ENCODE measurements at regions not wholly inside any gene's neighbourhood (a gene's known extent, or its start where the extent isn't known, plus 50 kb on each side); places are given as distances from the start of the nearest gene placed in this dataset.

DNA sequence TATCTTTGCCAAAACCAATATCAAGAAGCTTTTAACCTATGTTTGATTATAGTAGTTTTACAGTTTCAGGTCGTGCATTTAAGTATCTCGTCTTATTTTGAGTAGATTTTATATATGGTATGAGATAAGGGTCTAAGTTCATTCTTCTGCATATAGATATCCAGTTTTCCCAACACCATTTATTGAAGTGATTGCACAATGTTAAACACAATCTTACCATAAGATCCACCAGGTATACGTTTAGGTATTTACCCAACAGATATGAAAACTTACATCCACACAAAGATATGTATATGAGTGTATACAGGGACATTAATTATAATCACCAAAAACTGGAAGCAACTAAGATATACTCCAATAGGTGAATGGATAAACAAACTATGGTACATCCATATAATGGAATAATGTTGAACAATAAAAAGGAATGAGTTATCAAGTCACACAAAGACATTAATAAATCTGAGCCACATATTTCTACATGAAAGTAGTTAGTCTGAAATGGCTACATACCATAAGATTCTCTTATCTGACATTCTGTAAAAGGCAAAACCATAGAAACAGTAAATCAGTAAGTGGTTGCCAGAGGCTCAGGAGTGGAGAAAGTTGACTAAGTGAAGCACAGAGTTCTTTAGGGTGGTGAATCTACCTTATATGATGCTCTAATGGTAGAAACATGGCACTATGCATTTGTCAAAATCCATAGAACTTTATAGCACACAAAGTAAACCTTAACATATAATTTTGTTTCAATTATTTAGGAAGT, 222.6 kb downstream of the NUAK1 start:
- H3K36me3 ChIP-seq (ENCODE audit: control insufficient read depth in 2 of 2, insufficient read depth in 2 of 2, low read length in 1 of 2) = no peaks in the 10 kb centered on the region
- no peak overlapping the region for H3K27ac ChIP-seq (ENCODE audit: low read depth in 1 of 2, low read length in 1 of 2)
- no peaks in the 10 kb centered on the region for H3K27me3 ChIP-seq (ENCODE audit: control insufficient read depth in 2 of 2, insufficient read depth in 1 of 2, low read length in 1 of 2)
- no peak overlapping the region for H3K4me3 ChIP-seq (ENCODE audit: low read length in 2 of 2)
- 90% methylated on average over 3 of the region's 3 CpGs for WGBS
- H3K4me1 ChIP-seq (ENCODE audit: control insufficient read depth in 2 of 2, insufficient read depth in 2 of 2, low read length in 2 of 2) = peaks cover 0 to 3% of the 10 kb centered on the region in 2 donors
- no peak for DNase-seq (ENCODE audit: low read depth in 6 of 9, low spot score in 9 of 9)
- H3K9me3 ChIP-seq (ENCODE audit: control insufficient read depth in 2 of 2, insufficient read depth in 1 of 2, low read length in 1 of 2) = no peaks in the 10 kb centered on the region

DNA sequence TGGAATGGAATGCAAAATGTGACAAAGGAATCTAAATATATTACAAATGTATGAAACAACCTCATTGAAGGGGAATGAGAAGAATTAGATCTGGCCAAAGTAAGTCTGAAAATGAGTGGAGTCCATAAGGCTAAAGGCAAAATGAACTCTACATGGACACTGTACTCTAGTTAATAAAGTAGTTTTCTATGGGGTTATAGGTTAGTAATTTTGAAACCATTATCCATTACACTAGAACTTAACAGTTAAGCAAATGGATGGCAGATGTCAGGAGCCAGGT, 222.1 kb downstream of the NUAK1 start:
- H3K27me3 ChIP-seq (ENCODE audit: control insufficient read depth in 2 of 2, insufficient read depth in 1 of 2, low read length in 1 of 2) = no peaks in the 10 kb centered on the region
- H3K9me3 ChIP-seq (ENCODE audit: control insufficient read depth in 2 of 2, insufficient read depth in 1 of 2, low read length in 1 of 2) = no peaks in the 10 kb centered on the region
- no peaks in the 10 kb centered on the region for H3K36me3 ChIP-seq (ENCODE audit: control insufficient read depth in 2 of 2, insufficient read depth in 2 of 2, low read length in 1 of 2)
- peaks cover 0 to 3% of the 10 kb centered on the region in 2 donors for H3K4me1 ChIP-seq (ENCODE audit: control insufficient read depth in 2 of 2, insufficient read depth in 2 of 2, low read length in 2 of 2)
- H3K27ac ChIP-seq (ENCODE audit: low read depth in 1 of 2, low read length in 1 of 2) = no peak overlapping the region
- H3K4me3 ChIP-seq (ENCODE audit: low read length in 2 of 2) = no peak overlapping the region
- DNase-seq (ENCODE audit: low read depth in 6 of 9, low spot score in 9 of 9) = no peak

DNA sequence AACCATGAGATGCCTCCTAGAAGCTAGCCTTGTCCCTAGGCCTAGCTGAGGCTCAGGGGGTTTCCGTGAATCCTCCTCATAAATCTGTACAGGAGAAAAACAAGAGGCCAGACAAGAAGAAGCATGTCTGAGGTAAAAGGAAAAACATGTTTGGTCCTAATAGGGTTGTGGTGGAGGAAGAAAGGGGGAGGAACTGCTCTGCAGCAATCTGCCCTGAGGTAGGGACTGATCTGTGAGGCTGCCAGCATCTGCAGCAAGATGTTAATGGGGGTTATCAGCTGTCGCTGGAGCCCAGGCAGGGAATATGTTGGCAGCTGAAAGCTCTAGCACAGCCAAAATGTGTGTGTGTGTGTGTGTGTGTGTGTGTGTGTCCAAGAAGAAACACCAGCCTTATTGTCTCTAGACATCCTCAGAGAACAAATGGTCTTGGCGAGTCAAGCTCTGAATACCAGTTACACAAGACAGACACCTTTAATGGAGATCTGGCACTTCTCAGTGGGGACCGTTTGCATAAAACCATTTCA, 218.5 kb downstream of the NUAK1 start:
- H3K4me1 ChIP-seq (ENCODE audit: control insufficient read depth in 2 of 2, insufficient read depth in 2 of 2, low read length in 2 of 2) = peaks cover 0 to 3% of the 10 kb centered on the region in 2 donors
- H3K36me3 ChIP-seq (ENCODE audit: control insufficient read depth in 2 of 2, insufficient read depth in 2 of 2, low read length in 1 of 2) = no peaks in the 10 kb centered on the region
- H3K9me3 ChIP-seq (ENCODE audit: control insufficient read depth in 2 of 2, insufficient read depth in 1 of 2, low read length in 1 of 2) = no peaks in the 10 kb centered on the region
- DNase-seq (ENCODE audit: low read depth in 6 of 9, low spot score in 9 of 9) = peak in 2 of 9 donors; percentile 13 to 29
- no peak overlapping the region for H3K4me3 ChIP-seq (ENCODE audit: low read length in 2 of 2)
- peak overlapping the region; percentile 36 to 55 for H3K27ac ChIP-seq (ENCODE audit: low read depth in 1 of 2, low read length in 1 of 2)
- no peaks in the 10 kb centered on the region for H3K27me3 ChIP-seq (ENCODE audit: control insufficient read depth in 2 of 2, insufficient read depth in 1 of 2, low read length in 1 of 2)
- 85% methylated on average over 4 of the region's 4 CpGs for WGBS

DNA sequence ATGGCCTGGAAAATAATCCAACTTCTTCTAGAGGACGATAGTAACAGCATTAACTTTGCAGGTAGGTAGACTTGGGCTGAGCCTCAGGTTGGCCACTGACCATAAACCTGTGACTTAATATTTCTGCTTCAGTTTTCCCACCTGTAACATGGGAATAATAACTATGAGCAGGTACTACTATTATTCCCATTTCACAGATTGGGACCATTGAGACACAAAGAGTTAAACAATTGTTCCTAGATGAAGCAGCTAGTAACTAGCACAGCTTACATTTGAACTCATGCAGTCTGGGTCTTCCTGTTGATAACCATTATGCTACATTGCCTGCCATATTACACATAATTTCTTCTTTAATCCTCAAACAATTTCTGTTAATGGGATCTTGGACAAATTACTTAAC, 217.7 kb downstream of the NUAK1 start:
- DNase-seq (ENCODE audit: low read depth in 6 of 9, low spot score in 9 of 9) = no peak
- Histone ChIP-seq H3K4me3 (ENCODE audit: low read length in 2 of 2) (no peak overlapping the region), H3K27ac (ENCODE audit: low read depth in 1 of 2, low read length in 1 of 2) (no peak overlapping the region), H3K9me3 (ENCODE audit: control insufficient read depth in 2 of 2, insufficient read depth in 1 of 2, low read length in 1 of 2) (no peaks in the 10 kb centered on the region), H3K36me3 (ENCODE audit: control insufficient read depth in 2 of 2, insufficient read depth in 2 of 2, low read length in 1 of 2) (no peaks in the 10 kb centered on the region), H3K27me3 (ENCODE audit: control insufficient read depth in 2 of 2, insufficient read depth in 1 of 2, low read length in 1 of 2) (no peaks in the 10 kb centered on the region), H3K4me1 (ENCODE audit: control insufficient read depth in 2 of 2, insufficient read depth in 2 of 2, low read length in 2 of 2) (peaks cover 0 to 3% of the 10 kb centered on the region in 2 donors)
- WGBS = 93% methylated on average over 1 of the region's 1 CpG

DNA sequence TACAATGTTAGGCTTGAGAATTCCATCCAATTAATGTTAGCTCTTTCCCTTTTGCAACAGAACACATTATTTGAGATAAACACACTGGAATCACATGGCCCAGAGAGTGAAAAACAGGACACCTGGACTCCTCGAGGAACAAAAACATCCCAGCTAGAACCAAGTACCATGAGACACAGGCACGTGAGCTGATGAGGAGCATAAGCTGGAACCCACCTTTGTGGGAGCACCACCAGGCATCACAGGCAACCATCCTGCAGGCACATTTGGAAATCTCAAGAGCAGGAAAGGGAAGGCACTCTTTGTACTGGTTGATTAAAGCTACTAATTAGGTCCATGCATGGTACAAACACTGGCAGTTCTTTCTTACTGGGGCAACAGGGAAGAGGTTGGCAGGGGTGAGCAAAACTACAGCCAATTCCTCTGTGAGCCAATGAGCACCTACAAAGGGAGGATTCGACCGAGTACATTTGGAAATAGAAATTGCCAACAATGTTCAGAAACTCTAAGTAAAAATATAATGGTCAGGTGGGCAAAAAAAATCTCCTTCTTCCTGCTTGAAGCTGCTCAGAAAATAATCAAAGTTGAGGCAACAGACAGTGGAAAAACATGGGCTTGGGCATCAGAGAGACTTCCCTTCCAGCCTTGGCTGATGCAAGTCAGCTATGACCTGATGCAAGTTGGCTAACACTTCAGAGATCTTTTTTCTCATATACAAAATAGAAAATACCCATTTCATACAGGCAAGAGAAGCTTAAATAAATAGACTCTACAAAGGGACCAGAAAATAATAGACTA, 216.7 kb downstream of the NUAK1 start:
- H3K27me3 ChIP-seq (ENCODE audit: control insufficient read depth in 2 of 2, insufficient read depth in 1 of 2, low read length in 1 of 2) = no peaks in the 10 kb centered on the region

DNA sequence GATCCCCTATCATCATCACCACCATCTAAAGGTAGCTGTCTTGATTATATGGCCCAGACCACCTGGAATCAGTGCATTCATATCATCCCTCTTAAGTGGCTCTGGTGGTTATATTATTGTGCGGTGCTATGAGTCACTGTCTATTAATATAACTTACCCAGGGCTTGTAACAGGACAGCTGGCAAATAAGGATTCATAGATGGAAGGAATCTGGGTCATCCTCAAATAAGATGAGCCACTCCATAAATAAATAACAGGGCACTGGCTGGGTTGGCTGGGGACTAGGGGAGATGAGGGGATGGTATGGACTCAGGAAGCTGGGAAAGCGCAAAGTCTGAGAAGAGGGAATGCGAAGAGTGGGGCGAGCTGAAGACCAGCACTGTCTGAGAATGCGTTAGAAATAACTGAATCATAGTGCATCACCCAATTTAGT, 216.1 kb downstream of the NUAK1 start:
- no peaks in the 10 kb centered on the region for H3K27me3 ChIP-seq (ENCODE audit: control insufficient read depth in 2 of 2, insufficient read depth in 1 of 2, low read length in 1 of 2)
- no peaks in the 10 kb centered on the region for H3K9me3 ChIP-seq (ENCODE audit: control insufficient read depth in 2 of 2, insufficient read depth in 1 of 2, low read length in 1 of 2)
- H3K4me3 ChIP-seq (ENCODE audit: low read length in 2 of 2) = no peak overlapping the region
- H3K36me3 ChIP-seq (ENCODE audit: control insufficient read depth in 2 of 2, insufficient read depth in 2 of 2, low read length in 1 of 2) = no peaks in the 10 kb centered on the region
- H3K4me1 ChIP-seq (ENCODE audit: control insufficient read depth in 2 of 2, insufficient read depth in 2 of 2, low read length in 2 of 2) = peaks cover 0 to 3% of the 10 kb centered on the region in 2 donors
- DNase-seq (ENCODE audit: low read depth in 6 of 9, low spot score in 9 of 9) = no peak
- H3K27ac ChIP-seq (ENCODE audit: low read depth in 1 of 2, low read length in 1 of 2) = no peak overlapping the region
- 96% methylated on average over 5 of the region's 5 CpGs for WGBS

More for the DNA sequence above, 216.7 kb downstream of the NUAK1 start:
- H3K27ac ChIP-seq (ENCODE audit: low read depth in 1 of 2, low read length in 1 of 2) = no peak overlapping the region
- H3K36me3 ChIP-seq (ENCODE audit: control insufficient read depth in 2 of 2, insufficient read depth in 2 of 2, low read length in 1 of 2) = no peaks in the 10 kb centered on the region
- no peaks in the 10 kb centered on the region for H3K9me3 ChIP-seq (ENCODE audit: control insufficient read depth in 2 of 2, insufficient read depth in 1 of 2, low read length in 1 of 2)
- 92% methylated on average over 4 of the region's 4 CpGs for WGBS
- peaks cover 0 to 3% of the 10 kb centered on the region in 2 donors for H3K4me1 ChIP-seq (ENCODE audit: control insufficient read depth in 2 of 2, insufficient read depth in 2 of 2, low read length in 2 of 2)
- DNase-seq (ENCODE audit: low read depth in 6 of 9, low spot score in 9 of 9) = no peak
- no peak overlapping the region for H3K4me3 ChIP-seq (ENCODE audit: low read length in 2 of 2)

DNA sequence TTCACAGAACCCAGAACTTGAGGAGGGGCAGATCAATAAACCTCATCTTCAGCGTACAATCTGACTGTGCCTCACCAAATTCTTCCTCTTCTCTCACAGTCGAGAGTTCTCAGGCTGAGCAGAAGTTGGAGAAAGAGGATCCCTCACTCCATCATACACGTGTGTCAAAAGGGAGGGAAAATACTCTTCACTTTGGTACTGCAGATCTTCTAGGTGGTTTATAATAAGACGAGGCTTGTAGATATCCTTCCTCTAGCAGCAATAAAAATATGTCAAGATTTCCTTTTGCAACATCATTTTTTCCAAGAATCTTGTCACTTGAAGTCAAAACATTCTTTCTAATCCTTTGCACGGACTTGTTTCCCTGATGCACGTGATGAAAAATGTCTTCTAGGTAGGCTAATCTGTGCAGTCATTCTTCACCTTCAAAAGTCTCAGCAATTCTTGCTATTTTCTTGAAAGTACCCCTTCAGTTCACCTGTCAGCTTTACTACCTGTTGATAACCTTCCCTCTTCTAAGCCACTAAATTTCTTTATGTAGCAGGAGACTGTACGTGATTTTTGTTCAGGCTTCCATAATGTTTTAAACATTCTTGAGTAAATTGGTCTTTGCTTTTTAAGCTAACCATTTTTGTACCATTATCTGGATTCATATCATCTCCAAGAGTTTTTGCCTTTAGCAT, 214.1 kb downstream of the NUAK1 start:
- no peak for DNase-seq (ENCODE audit: low read depth in 6 of 9, low spot score in 9 of 9)
- no peak overlapping the region for H3K27ac ChIP-seq (ENCODE audit: low read depth in 1 of 2, low read length in 1 of 2)
- no peak overlapping the region for H3K4me3 ChIP-seq (ENCODE audit: low read length in 2 of 2)
- no peaks in the 10 kb centered on the region for H3K9me3 ChIP-seq (ENCODE audit: control insufficient read depth in 2 of 2, insufficient read depth in 1 of 2, low read length in 1 of 2)
- H3K4me1 ChIP-seq (ENCODE audit: control insufficient read depth in 2 of 2, insufficient read depth in 2 of 2, low read length in 2 of 2) = peaks cover 0 to 3% of the 10 kb centered on the region in 2 donors
- 83% methylated on average over 7 of the region's 7 CpGs for WGBS
- H3K27me3 ChIP-seq (ENCODE audit: control insufficient read depth in 2 of 2, insufficient read depth in 1 of 2, low read length in 1 of 2) = no peaks in the 10 kb centered on the region
- no peaks in the 10 kb centered on the region for H3K36me3 ChIP-seq (ENCODE audit: control insufficient read depth in 2 of 2, insufficient read depth in 2 of 2, low read length in 1 of 2)

DNA sequence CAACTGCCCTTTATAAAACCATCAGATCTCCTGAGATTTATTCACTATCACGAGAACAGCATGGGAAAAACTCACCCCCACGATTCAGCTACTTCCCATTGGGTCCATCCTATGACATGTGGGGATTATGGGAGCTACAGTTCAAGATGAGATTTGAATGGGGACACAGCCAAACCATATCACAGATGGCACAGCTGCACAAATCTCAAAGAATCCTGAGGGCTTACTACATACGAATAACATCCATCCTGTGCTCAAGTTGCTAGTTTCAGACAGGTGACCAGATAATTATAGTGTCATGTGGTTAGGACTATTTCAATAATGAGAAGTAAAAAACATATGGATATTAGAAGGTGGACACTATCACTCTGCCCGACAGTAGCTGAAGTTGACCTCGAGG, 211.2 kb downstream of the NUAK1 start:
- no peak overlapping the region for H3K27ac ChIP-seq (ENCODE audit: low read depth in 1 of 2, low read length in 1 of 2)
- no peak for DNase-seq (ENCODE audit: low read depth in 6 of 9, low spot score in 9 of 9)
- WGBS = 92% methylated on average over 5 of the region's 5 CpGs

DNA sequence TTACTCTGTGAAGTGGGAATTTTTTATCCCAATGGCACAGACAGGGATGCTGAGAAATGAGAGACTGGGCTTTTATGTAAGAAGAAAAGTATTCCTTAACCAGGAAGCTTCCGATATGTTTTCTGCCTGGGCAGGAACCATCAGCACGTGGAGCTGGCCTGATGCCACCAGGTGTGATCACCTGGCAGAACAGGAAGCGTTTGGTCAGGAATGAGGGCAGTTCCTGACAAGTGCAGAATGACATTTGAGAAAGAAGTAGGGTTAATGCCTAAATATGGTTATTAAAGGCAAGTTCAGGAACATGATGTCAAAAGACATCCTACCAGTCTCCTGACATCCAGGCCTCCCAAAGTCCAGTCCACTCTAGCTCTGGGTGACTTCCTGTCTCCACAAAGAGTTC, 210.3 kb downstream of the NUAK1 start:
- H3K4me3 ChIP-seq (ENCODE audit: low read length in 2 of 2) = no peak overlapping the region
- DNase-seq (ENCODE audit: low read depth in 6 of 9, low spot score in 9 of 9) = no peak
- 80% methylated on average over 3 of the region's 3 CpGs for WGBS
- no peaks in the 10 kb centered on the region for H3K27me3 ChIP-seq (ENCODE audit: control insufficient read depth in 2 of 2, insufficient read depth in 1 of 2, low read length in 1 of 2)
- no peaks in the 10 kb centered on the region for H3K36me3 ChIP-seq (ENCODE audit: control insufficient read depth in 2 of 2, insufficient read depth in 2 of 2, low read length in 1 of 2)
- H3K27ac ChIP-seq (ENCODE audit: low read depth in 1 of 2, low read length in 1 of 2) = no peak overlapping the region
- H3K9me3 ChIP-seq (ENCODE audit: control insufficient read depth in 2 of 2, insufficient read depth in 1 of 2, low read length in 1 of 2) = no peaks in the 10 kb centered on the region
- no peaks in the 10 kb centered on the region for H3K4me1 ChIP-seq (ENCODE audit: control insufficient read depth in 2 of 2, insufficient read depth in 2 of 2, low read length in 2 of 2)

More for the DNA sequence above, 211.2 kb downstream of the NUAK1 start:
- H3K36me3 ChIP-seq (ENCODE audit: control insufficient read depth in 2 of 2, insufficient read depth in 2 of 2, low read length in 1 of 2) = no peaks in the 10 kb centered on the region
- H3K4me3 ChIP-seq (ENCODE audit: low read length in 2 of 2) = no peak overlapping the region
- H3K4me1 ChIP-seq (ENCODE audit: control insufficient read depth in 2 of 2, insufficient read depth in 2 of 2, low read length in 2 of 2) = no peaks in the 10 kb centered on the region
- no peaks in the 10 kb centered on the region for H3K9me3 ChIP-seq (ENCODE audit: control insufficient read depth in 2 of 2, insufficient read depth in 1 of 2, low read length in 1 of 2)
- no peaks in the 10 kb centered on the region for H3K27me3 ChIP-seq (ENCODE audit: control insufficient read depth in 2 of 2, insufficient read depth in 1 of 2, low read length in 1 of 2)
